ENCODE measurements at regions not wholly inside any gene's neighbourhood (a gene's known extent, or its start where the extent isn't known, plus 50 kb on each side); places are given as distances from the start of the nearest gene placed in this dataset.

GRCh38 chr10:33809732-33810131, 475.3 kb upstream of the NRP1 start:
- Histone ChIP-seq H3K27me3 (ENCODE audit: control insufficient read depth in 1 of 2, insufficient read depth in 2 of 2, low read length in 2 of 2) (no peaks in the 10 kb centered on the region), H3K4me3 (ENCODE audit: low read depth in 1 of 2, low read length in 2 of 2) (no peak overlapping the region), H3K9ac (ENCODE audit: low read length) (no peak overlapping the region), H3K9me3 (ENCODE audit: low read length) (no peaks in the 10 kb centered on the region), H3K4me1 (ENCODE audit: insufficient read depth, low read length) (no peaks in the 10 kb centered on the region), H3K36me3 (ENCODE audit: insufficient read depth, low read length) (no peaks in the 10 kb centered on the region), H3K27ac (ENCODE audit: low read depth, low read length) (no peak overlapping the region)

GRCh38 chr10:33808475-33808874, 474.0 kb upstream of the NRP1 start:
- Histone ChIP-seq H3K27ac (ENCODE audit: low read depth, low read length) (no peak overlapping the region), H3K27me3 (ENCODE audit: control insufficient read depth in 1 of 2, insufficient read depth in 2 of 2, low read length in 2 of 2) (no peaks in the 10 kb centered on the region), H3K9ac (ENCODE audit: low read length) (no peak overlapping the region), H3K4me1 (ENCODE audit: insufficient read depth, low read length) (no peaks in the 10 kb centered on the region), H3K36me3 (ENCODE audit: insufficient read depth, low read length) (no peaks in the 10 kb centered on the region), H3K9me3 (ENCODE audit: low read length) (no peaks in the 10 kb centered on the region), H3K4me3 (ENCODE audit: low read depth in 1 of 2, low read length in 2 of 2) (no peak overlapping the region)

- no peaks in the 10 kb centered on the region for H3K27me3 ChIP-seq (ENCODE audit: control insufficient read depth in 1 of 2, insufficient read depth in 2 of 2, low read length in 2 of 2)
- no peak overlapping the region for H3K27ac ChIP-seq (ENCODE audit: low read depth, low read length)
- H3K9me3 ChIP-seq (ENCODE audit: low read length) = no peaks in the 10 kb centered on the region
- no peak overlapping the region for H3K9ac ChIP-seq (ENCODE audit: low read length)
- no peaks in the 10 kb centered on the region for H3K36me3 ChIP-seq (ENCODE audit: insufficient read depth, low read length)
- no peak overlapping the region for H3K4me3 ChIP-seq (ENCODE audit: low read depth in 1 of 2, low read length in 2 of 2)
- H3K4me1 ChIP-seq (ENCODE audit: insufficient read depth, low read length) = no peaks in the 10 kb centered on the region
Measured at GRCh38 chr10:33807531-33808359, 473.3 kb upstream of the NRP1 start.

- H3K36me3 ChIP-seq (ENCODE audit: insufficient read depth, low read length) = no peaks in the 10 kb centered on the region
- no peaks in the 10 kb centered on the region for H3K9me3 ChIP-seq (ENCODE audit: low read length)
- H3K4me1 ChIP-seq (ENCODE audit: insufficient read depth, low read length) = no peaks in the 10 kb centered on the region
- no peak overlapping the region for H3K4me3 ChIP-seq (ENCODE audit: low read depth in 1 of 2, low read length in 2 of 2)
- H3K27ac ChIP-seq (ENCODE audit: low read depth, low read length) = no peak overlapping the region
- H3K27me3 ChIP-seq (ENCODE audit: control insufficient read depth in 1 of 2, insufficient read depth in 2 of 2, low read length in 2 of 2) = no peaks in the 10 kb centered on the region
- H3K9ac ChIP-seq (ENCODE audit: low read length) = no peak overlapping the region
Measured at GRCh38 chr10:33805831-33806230, 471.4 kb upstream of the NRP1 start.

- Histone ChIP-seq H3K27ac (ENCODE audit: low read depth, low read length) (no peak overlapping the region), H3K9ac (ENCODE audit: low read length) (no peak overlapping the region), H3K9me3 (ENCODE audit: low read length) (no peaks in the 10 kb centered on the region), H3K36me3 (ENCODE audit: insufficient read depth, low read length) (no peaks in the 10 kb centered on the region), H3K27me3 (ENCODE audit: control insufficient read depth in 1 of 2, insufficient read depth in 2 of 2, low read length in 2 of 2) (no peaks in the 10 kb centered on the region), H3K4me3 (ENCODE audit: low read depth in 1 of 2, low read length in 2 of 2) (no peak overlapping the region), H3K4me1 (ENCODE audit: insufficient read depth, low read length) (no peaks in the 10 kb centered on the region)
Measured at GRCh38 chr10:33804584-33804983, 470.1 kb upstream of the NRP1 start.

- Histone ChIP-seq H3K27ac (ENCODE audit: low read depth, low read length) (no peak overlapping the region), H3K27me3 (ENCODE audit: control insufficient read depth in 1 of 2, insufficient read depth in 2 of 2, low read length in 2 of 2) (no peaks in the 10 kb centered on the region), H3K36me3 (ENCODE audit: insufficient read depth, low read length) (no peaks in the 10 kb centered on the region), H3K4me1 (ENCODE audit: insufficient read depth, low read length) (peaks cover 4% of the 10 kb centered on the region), H3K4me3 (ENCODE audit: low read depth in 1 of 2, low read length in 2 of 2) (no peak overlapping the region), H3K9me3 (ENCODE audit: low read length) (no peaks in the 10 kb centered on the region), H3K9ac (ENCODE audit: low read length) (no peak overlapping the region)
Measured at GRCh38 chr10:33803248-33803647, 468.8 kb upstream of the NRP1 start.

- peaks cover 4% of the 10 kb centered on the region for H3K4me1 ChIP-seq (ENCODE audit: insufficient read depth, low read length)
Measured at GRCh38 chr10:33802566-33802965, 468.1 kb upstream of the NRP1 start.

GRCh38 chr10:33801705-33802104, 467.2 kb upstream of the NRP1 start:
- peaks cover 4% of the 10 kb centered on the region for H3K4me1 ChIP-seq (ENCODE audit: insufficient read depth, low read length)
- no peak overlapping the region for H3K4me3 ChIP-seq (ENCODE audit: low read depth in 1 of 2, low read length in 2 of 2)
- no peaks in the 10 kb centered on the region for H3K9me3 ChIP-seq (ENCODE audit: low read length)
- no peak overlapping the region for H3K27ac ChIP-seq (ENCODE audit: low read depth, low read length)
- no peaks in the 10 kb centered on the region for H3K27me3 ChIP-seq (ENCODE audit: control insufficient read depth in 1 of 2, insufficient read depth in 2 of 2, low read length in 2 of 2)
- no peaks in the 10 kb centered on the region for H3K36me3 ChIP-seq (ENCODE audit: insufficient read depth, low read length)
- H3K9ac ChIP-seq (ENCODE audit: low read length) = no peak overlapping the region

More at GRCh38 chr10:33802566-33802965, 468.1 kb upstream of the NRP1 start:
- Histone ChIP-seq H3K9me3 (ENCODE audit: low read length) (no peaks in the 10 kb centered on the region), H3K27me3 (ENCODE audit: control insufficient read depth in 1 of 2, insufficient read depth in 2 of 2, low read length in 2 of 2) (no peaks in the 10 kb centered on the region), H3K9ac (ENCODE audit: low read length) (no peak overlapping the region), H3K36me3 (ENCODE audit: insufficient read depth, low read length) (no peaks in the 10 kb centered on the region), H3K27ac (ENCODE audit: low read depth, low read length) (no peak overlapping the region), H3K4me3 (ENCODE audit: low read depth in 1 of 2, low read length in 2 of 2) (no peak overlapping the region)

GRCh38 chr10:33800986-33801385, 466.5 kb upstream of the NRP1 start:
- Histone ChIP-seq H3K4me3 (ENCODE audit: low read depth in 1 of 2, low read length in 2 of 2) (no peak overlapping the region), H3K27ac (ENCODE audit: low read depth, low read length) (no peak overlapping the region), H3K9me3 (ENCODE audit: low read length) (no peaks in the 10 kb centered on the region), H3K27me3 (ENCODE audit: control insufficient read depth in 1 of 2, insufficient read depth in 2 of 2, low read length in 2 of 2) (no peaks in the 10 kb centered on the region), H3K9ac (ENCODE audit: low read length) (no peak overlapping the region), H3K4me1 (ENCODE audit: insufficient read depth, low read length) (peaks cover 4% of the 10 kb centered on the region), H3K36me3 (ENCODE audit: insufficient read depth, low read length) (no peaks in the 10 kb centered on the region)

- no peaks in the 10 kb centered on the region for H3K27me3 ChIP-seq (ENCODE audit: control insufficient read depth in 1 of 2, insufficient read depth in 2 of 2, low read length in 2 of 2)
- H3K9ac ChIP-seq (ENCODE audit: low read length) = no peak overlapping the region
- no peak overlapping the region for H3K27ac ChIP-seq (ENCODE audit: low read depth, low read length)
- H3K9me3 ChIP-seq (ENCODE audit: low read length) = no peaks in the 10 kb centered on the region
- H3K4me1 ChIP-seq (ENCODE audit: insufficient read depth, low read length) = peaks cover 4% of the 10 kb centered on the region
- H3K4me3 ChIP-seq (ENCODE audit: low read depth in 1 of 2, low read length in 2 of 2) = no peak overlapping the region
- no peaks in the 10 kb centered on the region for H3K36me3 ChIP-seq (ENCODE audit: insufficient read depth, low read length)
Measured at GRCh38 chr10:33800545-33800944, 466.1 kb upstream of the NRP1 start.

GRCh38 chr10:33799944-33800323, 465.5 kb upstream of the NRP1 start:
- H3K9me3 ChIP-seq (ENCODE audit: low read length) = no peaks in the 10 kb centered on the region
- peaks cover 4% of the 10 kb centered on the region for H3K4me1 ChIP-seq (ENCODE audit: insufficient read depth, low read length)
- no peaks in the 10 kb centered on the region for H3K27me3 ChIP-seq (ENCODE audit: control insufficient read depth in 1 of 2, insufficient read depth in 2 of 2, low read length in 2 of 2)
- H3K4me3 ChIP-seq (ENCODE audit: low read depth in 1 of 2, low read length in 2 of 2) = no peak overlapping the region
- H3K27ac ChIP-seq (ENCODE audit: low read depth, low read length) = no peak overlapping the region
- no peaks in the 10 kb centered on the region for H3K36me3 ChIP-seq (ENCODE audit: insufficient read depth, low read length)
- no peak overlapping the region for H3K9ac ChIP-seq (ENCODE audit: low read length)

- no peak overlapping the region for H3K27ac ChIP-seq (ENCODE audit: low read depth, low read length)
- H3K27me3 ChIP-seq (ENCODE audit: control insufficient read depth in 1 of 2, insufficient read depth in 2 of 2, low read length in 2 of 2) = no peaks in the 10 kb centered on the region
- no peak overlapping the region for H3K4me3 ChIP-seq (ENCODE audit: low read depth in 1 of 2, low read length in 2 of 2)
- H3K4me1 ChIP-seq (ENCODE audit: insufficient read depth, low read length) = peaks cover 4% of the 10 kb centered on the region
- no peak overlapping the region for H3K9ac ChIP-seq (ENCODE audit: low read length)
- H3K36me3 ChIP-seq (ENCODE audit: insufficient read depth, low read length) = no peaks in the 10 kb centered on the region
- no peaks in the 10 kb centered on the region for H3K9me3 ChIP-seq (ENCODE audit: low read length)
Measured at GRCh38 chr10:33799281-33799943, 464.9 kb upstream of the NRP1 start.

Data from muscle layer of colon (tissue), 2 donors.